DMS53 treated with DMSO at 0.1 percent for 48 hours (cell line): ENCODE measurements at regions not wholly inside any gene's neighbourhood (a gene's known extent, or its start where the extent isn't known, plus 50 kb on each side); places are given as distances from the start of the nearest gene placed in this dataset.

Experiments
- DNase-seq: peaks from one replicate; lab custom pipeline; 2025; ENCODE audit not compliant: unreplicated experiment; lab: John Stamatoyannopoulos, UW

DNA sequence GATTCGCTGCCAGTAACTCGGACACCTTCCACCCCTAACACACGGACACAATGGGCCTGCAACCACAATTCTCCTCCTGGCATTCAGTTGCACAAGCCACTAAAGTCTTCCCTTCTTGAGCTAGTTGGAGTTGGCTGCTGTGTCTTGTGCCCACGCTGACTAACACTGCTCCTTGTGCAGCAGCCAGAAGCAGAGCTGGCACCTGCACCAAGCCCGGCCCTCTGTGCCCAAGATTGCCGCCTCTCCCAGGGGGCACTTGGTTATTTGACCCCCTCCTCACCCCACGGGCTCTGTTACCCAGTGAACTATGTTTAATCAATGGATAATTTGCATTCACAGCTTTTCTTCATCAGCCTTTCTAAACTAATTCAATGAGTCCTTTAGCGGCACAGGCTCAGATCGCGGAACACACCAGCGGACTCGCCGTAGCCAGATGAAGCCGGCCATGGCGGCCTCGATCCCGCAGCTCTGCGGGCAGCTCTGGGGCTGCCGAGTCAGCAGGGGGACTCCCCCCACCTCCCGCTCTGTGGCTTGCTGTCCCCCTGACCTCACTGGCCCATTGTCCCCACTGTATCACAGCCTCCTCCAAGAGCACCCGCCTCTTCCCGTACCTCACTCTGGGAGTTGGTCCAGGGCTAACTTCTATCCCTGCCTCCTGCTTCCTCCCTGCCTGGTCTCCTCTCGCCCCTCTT, 94.8 kb upstream of the AFDN start:
- DNase-seq = no peak

GRCh38 chr6:167733740-167734661, 92.7 kb upstream of the AFDN start:
- DNase-seq = no peak

GRCh38 chr6:167734662-167735083, 92.0 kb upstream of the AFDN start:
- DNase-seq = no peak

DNA sequence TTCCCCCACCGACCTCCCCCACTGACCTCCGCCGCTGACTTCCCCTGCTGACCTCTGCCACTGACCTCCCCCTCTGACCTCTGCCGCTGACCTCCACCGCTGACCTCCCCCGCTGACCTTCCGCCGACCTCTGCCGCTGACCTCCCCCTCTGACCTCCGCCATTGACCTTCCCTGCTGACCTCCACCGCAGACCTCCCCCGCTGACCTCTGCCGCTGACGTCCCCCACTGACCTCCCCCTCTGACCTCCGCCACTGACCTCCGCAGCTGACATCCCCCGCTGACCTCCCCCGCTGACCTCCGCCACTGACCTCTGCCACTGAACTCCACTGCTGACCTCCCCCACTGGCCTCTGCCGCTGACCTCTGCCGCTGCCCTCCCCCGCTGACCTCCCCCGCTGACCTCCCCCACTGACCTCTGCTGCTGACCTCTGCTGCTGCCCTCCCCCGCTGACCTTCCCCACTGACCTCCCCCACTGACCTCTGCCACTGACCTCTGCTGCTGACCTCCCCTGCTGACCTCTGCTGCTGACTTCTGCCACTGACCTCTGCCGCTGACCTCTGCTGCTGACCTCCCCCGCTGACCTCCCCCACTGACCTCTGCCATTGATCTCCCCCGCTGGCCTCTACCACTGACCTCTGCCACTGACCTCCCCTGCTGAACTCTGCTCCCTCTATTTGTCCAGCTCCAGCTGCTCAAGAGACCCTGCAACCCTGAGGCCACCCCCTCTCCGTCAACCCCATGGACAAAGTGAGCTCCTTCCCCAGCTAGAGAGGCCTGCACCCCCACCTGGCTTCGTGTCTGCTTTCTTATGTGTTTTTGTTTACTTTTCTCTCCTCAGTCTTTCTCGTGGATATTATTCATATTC, 91.4 kb upstream of the AFDN start:
- no peak for DNase-seq

- no peak for DNase-seq
These were observed 90.8 kb upstream of the AFDN start for GRCh38 chr6:167735951-167736288.

DNA sequence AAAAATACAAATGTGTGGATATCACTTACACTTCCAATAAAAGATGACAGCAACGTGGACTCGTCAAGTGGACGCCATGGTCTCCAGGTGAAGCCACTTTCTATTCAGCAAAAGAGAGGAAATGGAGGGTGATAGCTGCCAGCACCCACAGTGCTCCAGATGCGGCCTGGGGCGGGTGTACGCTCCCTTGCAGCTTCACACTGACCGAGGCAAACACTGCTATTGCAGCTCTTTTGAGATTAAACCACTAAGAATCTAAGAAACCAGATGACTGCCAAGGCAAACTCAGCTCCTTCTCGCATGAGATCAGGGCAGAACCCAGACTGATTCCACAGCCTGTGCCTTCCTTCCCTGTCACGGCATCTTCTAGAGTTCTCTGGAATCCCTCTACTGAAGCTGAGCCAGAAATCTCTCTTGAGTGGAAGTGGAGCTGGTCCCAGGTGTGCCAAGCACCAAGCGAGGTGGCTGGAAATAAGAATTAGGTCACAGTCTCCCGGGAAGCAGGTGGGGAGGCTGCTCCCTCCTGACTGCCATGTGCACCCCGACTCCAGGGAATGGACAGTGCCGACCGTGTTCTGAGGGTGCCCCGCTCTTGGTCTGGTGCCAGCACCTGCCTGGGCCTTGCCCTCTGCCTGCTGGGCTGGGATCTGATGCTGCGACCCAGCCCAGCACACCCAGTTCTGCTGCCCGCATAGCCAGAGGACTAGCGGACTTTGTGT, 90.1 kb upstream of the AFDN start:
- DNase-seq = no peak

- no peak for DNase-seq
These were observed 89.4 kb upstream of the AFDN start for GRCh38 chr6:167737205-167737830.

GRCh38 chr6:167738386-167738785, 88.3 kb upstream of the AFDN start:
- no peak for DNase-seq

DNA sequence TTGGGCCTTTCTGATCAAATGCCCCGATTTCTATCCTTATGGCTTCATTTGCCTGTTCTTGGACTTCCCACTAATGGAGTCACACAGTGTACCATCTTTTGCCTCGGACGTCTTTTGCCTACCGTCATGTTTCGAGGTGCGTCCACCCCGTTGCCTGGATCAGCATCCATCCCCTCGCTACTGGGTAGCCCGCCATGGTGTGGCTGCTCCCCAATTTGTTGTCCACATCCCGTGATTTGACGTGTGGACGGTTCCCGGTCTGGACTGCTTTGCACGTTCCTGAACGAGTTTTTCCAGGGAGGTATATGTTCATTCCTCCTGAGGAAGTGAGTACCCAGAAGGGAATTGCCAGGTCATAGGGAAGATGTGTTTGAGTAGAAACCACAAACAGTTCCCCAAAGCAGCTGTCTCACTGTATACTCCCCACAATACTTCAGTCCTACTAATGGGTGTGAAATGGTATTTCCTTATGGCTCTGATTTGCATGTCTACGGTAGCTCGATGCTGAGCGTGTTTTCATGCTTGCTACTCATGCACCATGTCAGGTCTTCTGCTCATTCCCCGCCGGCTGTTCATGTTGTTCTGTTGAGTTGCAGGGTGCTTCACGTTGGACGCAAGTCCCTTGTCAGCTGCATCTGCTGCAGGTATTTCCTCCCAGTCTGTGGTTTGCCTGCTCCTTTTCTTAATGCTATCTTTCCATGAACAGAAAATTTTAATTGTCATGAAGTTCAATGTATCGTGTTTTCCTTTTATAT, 86.8 kb upstream of the AFDN start:
- DNase-seq = no peak

DNA sequence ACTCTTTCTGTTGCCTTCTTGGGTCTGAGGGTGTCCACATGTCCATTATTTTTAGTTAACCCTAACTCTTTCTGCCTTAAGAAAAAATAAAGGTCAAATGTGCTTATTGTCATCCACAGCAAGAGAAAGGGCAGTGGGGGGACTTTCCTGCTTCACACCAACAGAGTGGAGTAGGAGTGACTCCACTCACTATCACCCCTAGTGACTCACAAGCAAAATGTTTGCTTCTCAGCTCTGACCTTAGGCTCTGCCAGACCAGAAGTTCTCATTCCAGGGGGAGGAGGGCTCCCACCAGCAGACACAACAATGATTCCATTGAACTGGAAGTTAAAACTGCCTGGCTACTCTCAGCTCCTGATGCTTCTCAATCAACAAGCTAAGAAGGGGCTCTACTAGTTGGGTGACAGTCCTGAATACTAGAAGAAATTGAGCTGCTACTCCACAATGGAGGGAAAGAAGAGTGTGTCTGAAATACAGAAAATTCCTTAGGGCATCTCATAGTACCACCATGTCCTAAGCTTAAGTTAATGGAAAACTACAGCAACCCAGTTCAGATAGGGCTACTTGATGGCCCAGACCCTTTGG, 83.9 kb upstream of the AFDN start:
- no peak for DNase-seq

GRCh38 chr6:167744681-167745669, 81.7 kb upstream of the AFDN start:
- no peak for DNase-seq

DNA sequence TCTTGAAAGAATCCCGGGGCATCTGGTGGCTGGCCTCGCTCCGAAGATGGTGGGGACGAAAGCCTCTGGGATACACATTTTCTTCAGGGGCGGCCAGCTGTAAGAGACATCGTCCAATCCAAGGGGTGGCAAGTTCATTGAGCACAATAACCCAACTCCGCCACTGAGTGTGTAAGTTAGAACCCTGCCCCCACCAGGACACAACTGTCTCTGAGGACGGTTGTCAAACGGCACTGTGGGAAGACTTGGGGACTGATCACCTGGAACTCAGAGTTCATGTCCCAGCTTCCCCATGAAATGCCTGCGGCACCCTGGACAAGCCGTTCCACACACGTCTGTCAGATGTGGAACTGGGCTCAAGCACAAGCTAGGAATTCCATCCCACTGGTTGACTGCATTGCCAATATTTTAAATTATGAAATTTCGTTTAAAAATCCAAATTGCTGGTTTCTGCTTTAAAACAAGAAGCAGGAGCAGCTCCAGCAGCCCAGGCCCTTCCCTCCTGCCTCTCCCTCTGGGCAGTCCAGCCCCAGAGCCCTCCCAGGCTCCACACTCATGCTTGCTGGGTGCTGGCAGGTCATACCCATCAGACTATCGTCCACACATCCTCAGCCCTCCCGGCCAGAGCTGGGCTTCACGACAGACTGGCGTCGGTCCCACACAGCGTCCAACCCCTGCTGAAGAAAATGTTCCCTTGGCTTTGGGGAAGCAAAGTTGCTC, 80.9 kb upstream of the AFDN start:
- DNase-seq = no peak

DNA sequence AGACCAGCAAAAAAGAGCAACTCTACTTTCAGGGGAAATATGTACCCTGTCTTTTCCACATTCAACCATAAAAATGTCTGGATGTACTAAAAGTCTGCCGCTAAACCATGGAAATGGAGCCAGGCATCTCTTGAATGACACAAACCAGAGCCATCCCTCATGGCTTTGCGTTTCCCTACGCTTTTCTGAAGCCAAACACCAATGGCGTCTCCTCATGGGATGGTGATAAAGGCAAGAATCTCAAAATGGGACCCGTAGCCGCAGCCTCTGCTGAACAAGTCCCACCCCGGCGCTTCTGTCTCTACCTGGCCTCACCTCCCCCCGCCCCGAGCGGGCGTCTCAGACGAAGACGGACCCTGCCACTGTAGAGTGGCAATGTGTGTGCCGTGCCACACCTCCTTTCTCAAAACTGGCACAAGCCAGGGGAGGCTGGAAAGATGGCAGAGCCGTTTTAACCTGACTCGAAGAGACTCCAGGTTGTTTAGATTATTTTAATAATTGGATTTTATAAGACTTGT, 80.3 kb upstream of the AFDN start:
- no peak for DNase-seq

DNA sequence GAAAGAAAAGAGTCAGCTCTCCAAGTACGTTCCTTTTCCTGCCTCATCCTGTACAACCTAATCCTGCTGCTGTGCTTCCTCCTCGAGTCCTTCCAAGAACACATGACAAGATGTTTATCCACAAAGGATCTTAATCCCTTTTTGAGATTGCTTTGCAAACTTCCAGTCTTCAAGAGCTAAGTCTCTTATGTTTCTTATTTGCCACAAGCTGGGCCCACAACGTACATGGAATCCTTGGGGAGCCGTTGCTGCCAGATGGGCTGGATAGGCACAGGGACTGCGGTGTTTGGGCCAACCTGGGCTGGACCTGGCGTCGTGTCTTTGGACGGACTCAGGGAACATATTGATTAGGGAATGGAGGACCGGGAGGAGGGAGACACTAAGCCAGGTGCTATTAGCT, 79.7 kb upstream of the AFDN start:
- DNase-seq = no peak

- no peak for DNase-seq
These were observed 79.1 kb upstream of the AFDN start for GRCh38 chr6:167747645-167748044.

- DNase-seq = no peak
These were observed 78.7 kb upstream of the AFDN start for GRCh38 chr6:167748046-167748445.
